ENCODE measurements at regions not wholly inside any gene's neighbourhood (a gene's known extent, or its start where the extent isn't known, plus 50 kb on each side); places are given as distances from the start of the nearest gene placed in this dataset.

DNA sequence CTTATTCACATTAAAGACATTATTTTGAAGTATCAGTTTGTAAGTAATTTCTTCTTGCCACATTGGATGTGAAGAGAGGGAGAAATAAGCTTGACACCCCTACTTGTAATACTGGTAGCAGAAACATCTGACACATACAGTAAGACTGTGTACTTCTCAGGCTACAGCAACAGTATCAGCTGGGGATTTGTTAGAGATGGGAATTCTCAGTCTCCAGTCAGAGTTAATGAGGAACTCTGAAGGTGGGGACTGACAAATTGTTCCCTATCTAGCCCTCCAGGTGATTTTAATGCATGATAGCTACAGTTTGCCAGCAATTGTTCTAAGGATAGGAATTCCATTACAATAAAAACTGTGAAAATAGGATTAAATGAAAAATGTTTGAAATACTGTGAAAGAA, 524.8 kb downstream of the PRR16 start:
- DNase-seq (ENCODE audit: low spot score): no peak
- TF ChIP-seq CTCF (IDR thresholded peaks at IDR 0.05; ENCODE audit: extremely low read depth, missing control alignments): no peak

DNA sequence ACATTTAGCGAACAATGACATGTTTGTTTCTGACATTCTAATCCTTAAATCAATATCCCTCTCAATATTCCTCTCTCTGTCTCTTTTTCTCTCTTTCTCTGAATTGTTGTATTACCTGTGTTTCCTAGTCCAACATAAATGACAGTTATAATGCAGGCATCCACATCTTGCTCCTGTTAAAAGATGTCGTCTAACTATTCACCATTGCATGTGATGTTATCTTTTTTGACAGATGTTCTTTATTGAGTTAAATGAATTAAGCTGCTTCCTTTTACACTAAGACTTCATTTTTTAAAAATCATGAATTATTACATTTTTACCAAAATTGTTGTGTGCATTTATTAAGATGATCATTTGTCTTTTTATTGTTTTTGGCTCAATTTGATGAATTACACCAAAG, 527.5 kb downstream of the PRR16 start:
- DNase-seq (ENCODE audit: low spot score): no peak
- TF ChIP-seq CTCF (IDR thresholded peaks at IDR 0.05; ENCODE audit: extremely low read depth, missing control alignments): no peak

DNA sequence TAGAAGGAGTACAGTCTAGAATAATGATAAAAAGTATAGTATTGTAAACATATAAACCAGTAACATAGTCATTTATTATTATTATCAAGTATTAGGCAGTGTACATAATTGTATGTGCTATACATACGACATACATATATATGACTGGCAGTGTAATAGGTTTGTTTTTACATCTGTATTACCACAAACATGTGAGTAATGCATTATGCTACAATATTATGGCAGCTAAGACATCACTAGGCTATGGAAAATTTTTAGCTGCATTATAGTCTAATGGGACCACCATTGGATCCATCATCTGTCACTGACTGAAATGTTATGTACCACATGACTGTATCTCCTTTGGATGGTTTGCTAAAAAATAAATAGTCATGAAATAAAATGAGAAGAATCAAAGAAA, 530.0 kb downstream of the PRR16 start:
- DNase-seq (ENCODE audit: low spot score): no peak
- TF ChIP-seq CTCF (IDR thresholded peaks at IDR 0.05; ENCODE audit: extremely low read depth, missing control alignments): no peak

GRCh38 chr5:120999550-120999949, 535.5 kb downstream of the PRR16 start:
- no peak for DNase-seq (ENCODE audit: low spot score)
- TF ChIP-seq CTCF (IDR thresholded peaks at IDR 0.05; ENCODE audit: extremely low read depth, missing control alignments): no peak

- TF ChIP-seq CTCF (IDR thresholded peaks at IDR 0.05; ENCODE audit: extremely low read depth, missing control alignments): no peak
- DNase-seq (ENCODE audit: low spot score): no peak
Observed at GRCh38 chr5:121006217-121006616, 542.1 kb downstream of the PRR16 start.

DNA sequence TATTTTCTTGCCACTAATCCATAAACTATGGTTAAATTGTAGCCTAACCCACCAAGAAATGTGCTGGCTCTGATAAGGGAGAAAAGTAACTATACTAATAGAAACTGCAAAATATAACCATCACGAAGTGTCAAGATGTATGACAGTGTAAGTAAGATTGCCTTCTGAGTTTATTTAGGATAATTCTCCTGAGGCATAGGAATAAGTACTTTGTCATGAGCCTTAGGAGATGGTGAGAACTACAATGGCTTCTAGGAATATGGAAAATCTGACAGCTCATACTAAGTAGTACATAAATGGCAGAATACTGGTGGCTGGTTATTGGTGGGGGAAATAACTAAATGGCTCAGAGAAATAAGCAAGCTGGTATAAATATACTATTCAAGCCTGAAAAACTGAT, 543.9 kb downstream of the PRR16 start:
- TF ChIP-seq CTCF (IDR thresholded peaks at IDR 0.05; ENCODE audit: extremely low read depth, missing control alignments): no peak
- no peak for DNase-seq (ENCODE audit: low spot score)

DNA sequence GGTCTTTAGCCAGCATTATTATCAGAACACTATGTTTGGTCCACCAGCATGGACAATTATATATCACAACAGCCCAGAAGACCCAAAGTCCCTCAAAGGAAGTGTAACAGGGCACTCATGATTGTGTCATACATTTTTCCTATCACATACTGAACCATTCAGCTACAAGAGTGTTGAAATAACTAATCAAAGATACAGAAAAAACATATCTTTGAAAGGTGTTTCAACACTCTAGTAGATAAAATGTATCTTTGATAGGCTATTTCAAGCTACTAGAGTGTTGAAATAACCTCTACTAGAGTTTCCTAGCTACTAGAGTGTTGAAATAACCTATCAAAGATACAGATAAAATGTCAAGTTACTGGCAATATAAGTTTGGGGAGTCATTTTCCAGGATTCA, 545.0 kb downstream of the PRR16 start:
- no peak for TF ChIP-seq CTCF (IDR thresholded peaks at IDR 0.05; ENCODE audit: extremely low read depth, missing control alignments)
- DNase-seq (ENCODE audit: low spot score): no peak

Data from GM20000 (cell line).